Thyroid gland (tissue), 4 donors: ENCODE measurements at regions not wholly inside any gene's neighbourhood (a gene's known extent, or its start where the extent isn't known, plus 50 kb on each side); places are given as distances from the start of the nearest gene placed in this dataset.

ENCODE experiments used
- CTCF ChIP-seq, 6 experiments: fragments of 200-600 bp in 3 of 6; fragments of 450-650 bp in 3 of 6; sonication (generic) in 3 of 6; IDR thresholded peaks; one replicate each; pipeline ENCODE4 v1.5.1; 2016 to 2019; ENCODE audit warnings: antibody characterized with exemption in 6 of 6, mild to moderate bottlenecking in 2 of 6, inconsistent platforms in 1 of 6, moderate library complexity in 1 of 6
- POLR2A ChIP-seq, 2 donors: fragments of 450-650 bp; IDR thresholded peaks; one replicate each; pipeline ENCODE4 v1.6.1; 2017; ENCODE audit warnings: antibody characterized with exemption in 2 of 2, mild to moderate bottlenecking in 2 of 2, moderate library complexity in 1 of 2

DNA sequence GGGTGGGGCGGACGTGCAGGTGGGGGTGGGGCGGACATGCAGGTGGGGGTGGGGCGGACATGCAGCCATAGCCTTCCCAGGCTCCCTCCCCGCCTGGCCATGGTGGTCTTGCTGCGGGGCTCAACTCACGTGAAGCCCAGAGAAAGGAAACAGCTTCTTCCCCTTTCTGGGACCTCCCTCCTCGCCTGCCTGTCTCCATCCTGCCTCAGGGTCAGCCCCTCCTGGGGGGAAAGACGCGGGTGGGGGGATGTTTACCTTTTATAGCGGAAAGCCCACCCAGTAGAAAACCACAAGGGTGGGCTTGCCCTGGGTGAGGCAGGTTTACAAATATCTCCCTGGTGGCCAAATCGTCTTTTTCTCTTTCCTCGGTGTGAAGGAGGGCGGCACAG lies 520.0 kb downstream of the GLRX3 start:
- TF ChIP-seq CTCF (IDR thresholded peaks at IDR 0.05) (no peak), POLR2A (IDR thresholded peaks at IDR 0.05) (no peak)
